ENCODE measurements at regions not wholly inside any gene's neighbourhood (a gene's known extent, or its start where the extent isn't known, plus 50 kb on each side); places are given as distances from the start of the nearest gene placed in this dataset.

DNA sequence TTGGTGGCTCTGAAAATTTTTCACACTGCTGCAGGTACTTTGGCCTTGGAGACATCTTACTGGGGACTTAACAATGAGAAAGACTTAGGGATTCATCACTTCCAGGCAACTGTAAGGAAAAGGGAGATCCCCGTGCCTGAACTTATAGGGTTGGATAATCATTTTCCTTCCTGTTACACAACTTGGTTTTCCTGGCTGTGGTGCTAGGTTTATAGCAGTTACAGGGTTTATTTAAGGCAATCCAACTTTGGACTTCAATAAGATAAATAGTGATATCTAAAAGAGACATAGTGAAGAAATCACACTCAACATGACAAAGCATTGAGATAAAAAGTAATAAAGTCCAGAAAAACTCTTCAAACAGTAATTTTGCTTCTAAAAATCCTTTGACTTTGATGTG, 70.2 kb upstream of the RAPH1 start:
- WGBS (ENCODE audit: insufficient coverage), result 67% methylated on average over 1 of the region's 1 CpG
- no peak overlapping the region for H3K4me3 ChIP-seq (ENCODE audit: low read length)
- no peaks in the 10 kb centered on the region for H3K4me1 Mint-ChIP-seq
- peaks cover 3% of the 10 kb centered on the region for H3K27me3 ChIP-seq (ENCODE audit: control insufficient read depth, insufficient read depth, low read length)
- H3K9me3 Mint-ChIP-seq, result no peaks in the 10 kb centered on the region
- no peak overlapping the region for H3K27ac Mint-ChIP-seq
- no peaks in the 10 kb centered on the region for H3K4me1 ChIP-seq (ENCODE audit: control insufficient read depth, insufficient read depth, low read length)
- H3K9me3 ChIP-seq (ENCODE audit: control insufficient read depth, insufficient read depth, low read length), result no peaks in the 10 kb centered on the region
- H3K36me3 ChIP-seq (ENCODE audit: control insufficient read depth, insufficient read depth, low read length), result no peaks in the 10 kb centered on the region
- peaks cover 0 to 1% of the 10 kb centered on the region in 2 donors for H3K27me3 Mint-ChIP-seq (ENCODE audit: low read depth in 2 of 2)
- no peak for ATAC-seq
- H3K36me3 Mint-ChIP-seq, result no peaks in the 10 kb centered on the region
- H3K27ac ChIP-seq (ENCODE audit: low read length), result no peak overlapping the region
- intact Hi-C loops (cut with micrococcal nuclease), result no loop called here
- H3K4me3 Mint-ChIP-seq, result no peak overlapping the region
- TF ChIP-seq, protein P1, sequence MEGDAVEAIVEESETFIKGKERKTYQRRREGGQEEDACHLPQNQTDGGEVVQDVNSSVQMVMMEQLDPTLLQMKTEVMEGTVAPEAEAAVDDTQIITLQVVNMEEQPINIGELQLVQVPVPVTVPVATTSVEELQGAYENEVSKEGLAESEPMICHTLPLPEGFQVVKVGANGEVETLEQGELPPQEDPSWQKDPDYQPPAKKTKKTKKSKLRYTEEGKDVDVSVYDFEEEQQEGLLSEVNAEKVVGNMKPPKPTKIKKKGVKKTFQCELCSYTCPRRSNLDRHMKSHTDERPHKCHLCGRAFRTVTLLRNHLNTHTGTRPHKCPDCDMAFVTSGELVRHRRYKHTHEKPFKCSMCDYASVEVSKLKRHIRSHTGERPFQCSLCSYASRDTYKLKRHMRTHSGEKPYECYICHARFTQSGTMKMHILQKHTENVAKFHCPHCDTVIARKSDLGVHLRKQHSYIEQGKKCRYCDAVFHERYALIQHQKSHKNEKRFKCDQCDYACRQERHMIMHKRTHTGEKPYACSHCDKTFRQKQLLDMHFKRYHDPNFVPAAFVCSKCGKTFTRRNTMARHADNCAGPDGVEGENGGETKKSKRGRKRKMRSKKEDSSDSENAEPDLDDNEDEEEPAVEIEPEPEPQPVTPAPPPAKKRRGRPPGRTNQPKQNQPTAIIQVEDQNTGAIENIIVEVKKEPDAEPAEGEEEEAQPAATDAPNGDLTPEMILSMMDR (IDR thresholded peaks at IDR 0.05), result no peak
- no peak for DNase-seq

DNA sequence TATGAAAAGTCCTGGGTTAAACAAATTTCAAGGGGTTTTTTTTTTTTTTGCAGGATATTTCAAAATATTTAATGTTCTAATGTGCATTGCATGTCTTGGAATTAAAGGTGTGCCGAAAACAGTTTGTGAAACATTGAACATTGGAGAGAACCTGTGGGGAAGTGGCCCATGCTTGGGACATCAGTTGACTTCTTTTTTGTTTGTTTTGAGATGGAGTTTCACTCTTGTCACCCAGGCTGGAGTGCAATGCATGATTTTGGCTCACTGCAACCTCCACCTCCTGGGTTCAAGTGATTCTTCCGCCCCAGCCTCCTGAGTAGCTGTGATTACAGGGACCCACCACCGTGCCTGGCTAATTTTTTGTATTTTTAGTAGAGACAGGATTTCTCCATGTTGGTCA, 71.0 kb upstream of the RAPH1 start:
- H3K27me3 Mint-ChIP-seq (ENCODE audit: low read depth in 2 of 2), result no peaks in the 10 kb centered on the region

DNA sequence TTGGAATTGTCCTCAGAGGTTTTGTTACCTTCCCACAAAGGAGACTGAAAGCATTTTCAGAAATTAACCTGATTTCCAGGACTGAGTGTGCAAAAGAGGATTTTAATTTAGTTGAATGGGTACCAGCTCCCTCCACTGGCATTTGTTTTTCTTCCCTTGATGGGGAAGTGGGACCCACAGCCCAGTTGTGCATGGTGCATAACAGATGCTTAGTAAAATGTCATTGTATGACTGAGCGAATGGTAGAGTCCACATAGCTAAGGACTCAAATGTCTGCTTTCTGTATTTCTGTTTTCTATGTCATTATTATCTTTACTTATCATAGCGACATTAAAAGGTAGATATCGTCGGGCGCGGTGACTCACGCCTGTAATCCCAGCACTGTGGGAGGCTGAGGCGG, 75.5 kb upstream of the RAPH1 start:
- no peak overlapping the region for H3K27ac Mint-ChIP-seq
- no peaks in the 10 kb centered on the region for H3K36me3 Mint-ChIP-seq
- intact Hi-C loops (cut with micrococcal nuclease), result no loop called here
- TF ChIP-seq, protein P1 (IDR thresholded peaks at IDR 0.05), result no peak
- no peaks in the 10 kb centered on the region for H3K9me3 ChIP-seq (ENCODE audit: control insufficient read depth, insufficient read depth, low read length)
- H3K4me3 ChIP-seq (ENCODE audit: low read length), result no peak overlapping the region
- no peaks in the 10 kb centered on the region for H3K27me3 ChIP-seq (ENCODE audit: control insufficient read depth, insufficient read depth, low read length)
- H3K4me1 Mint-ChIP-seq, result no peaks in the 10 kb centered on the region
- ATAC-seq (no peak), DNase-seq (no peak)
- H3K36me3 ChIP-seq (ENCODE audit: control insufficient read depth, insufficient read depth, low read length), result no peaks in the 10 kb centered on the region
- H3K4me3 Mint-ChIP-seq, result no peak overlapping the region
- H3K27me3 Mint-ChIP-seq (ENCODE audit: low read depth in 2 of 2), result no peaks in the 10 kb centered on the region
- WGBS (ENCODE audit: insufficient coverage), result 95% methylated on average over 7 of the region's 8 CpGs
- H3K27ac ChIP-seq (ENCODE audit: low read length), result no peak overlapping the region
- no peaks in the 10 kb centered on the region for H3K4me1 ChIP-seq (ENCODE audit: control insufficient read depth, insufficient read depth, low read length)
- H3K9me3 Mint-ChIP-seq, result no peaks in the 10 kb centered on the region

More for the DNA sequence above, 71.0 kb upstream of the RAPH1 start:
- Histone ChIP-seq H3K27me3 (ENCODE audit: control insufficient read depth, insufficient read depth, low read length) (peaks cover 3% of the 10 kb centered on the region), H3K4me1 (ENCODE audit: control insufficient read depth, insufficient read depth, low read length) (no peaks in the 10 kb centered on the region), H3K4me3 (ENCODE audit: low read length) (no peak overlapping the region), H3K36me3 (ENCODE audit: control insufficient read depth, insufficient read depth, low read length) (no peaks in the 10 kb centered on the region), H3K9me3 (ENCODE audit: control insufficient read depth, insufficient read depth, low read length) (no peaks in the 10 kb centered on the region), H3K27ac (ENCODE audit: low read length) (no peak overlapping the region)
- ATAC-seq (no peak), DNase-seq (no peak)
- Mint-ChIP-seq H3K4me3 (no peak overlapping the region), H3K4me1 (no peaks in the 10 kb centered on the region), H3K36me3 (no peaks in the 10 kb centered on the region), H3K9me3 (no peaks in the 10 kb centered on the region), H3K27ac (no peak overlapping the region)
- TF ChIP-seq, protein P1 (IDR thresholded peaks at IDR 0.05), result no peak
- 79% methylated on average over 3 of the region's 3 CpGs for WGBS (ENCODE audit: insufficient coverage)
- intact Hi-C loops (cut with micrococcal nuclease), result no loop called here

DNA sequence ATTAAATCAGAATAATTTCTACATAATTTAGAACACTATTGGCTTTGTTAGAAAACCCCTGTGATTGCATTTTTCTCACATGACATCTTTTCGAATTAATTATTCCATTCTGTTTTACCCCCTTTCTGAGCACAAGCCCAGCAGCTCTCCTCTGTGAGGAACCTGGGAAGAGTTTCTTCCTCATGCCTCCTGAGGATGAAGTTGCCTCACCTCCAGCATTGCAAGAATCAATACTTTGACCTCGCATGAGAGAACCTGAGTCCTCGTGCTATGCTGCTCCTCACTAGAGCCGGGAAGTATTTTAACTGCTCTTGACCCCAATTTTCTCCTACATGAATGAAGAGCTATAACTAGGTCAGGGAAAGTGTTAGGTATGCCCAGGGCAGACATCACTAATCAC, 77.1 kb upstream of the RAPH1 start:
- ATAC-seq (no peak), DNase-seq (no peak)
- no peaks in the 10 kb centered on the region for H3K9me3 Mint-ChIP-seq
- H3K4me1 ChIP-seq (ENCODE audit: control insufficient read depth, insufficient read depth, low read length), result no peaks in the 10 kb centered on the region
- H3K4me1 Mint-ChIP-seq, result no peaks in the 10 kb centered on the region
- H3K27ac Mint-ChIP-seq, result no peak overlapping the region
- H3K27me3 Mint-ChIP-seq (ENCODE audit: low read depth in 2 of 2), result no peaks in the 10 kb centered on the region
- no peak overlapping the region for H3K27ac ChIP-seq (ENCODE audit: low read length)
- intact Hi-C loops (cut with micrococcal nuclease), result no loop called here
- no peaks in the 10 kb centered on the region for H3K36me3 Mint-ChIP-seq
- no peaks in the 10 kb centered on the region for H3K27me3 ChIP-seq (ENCODE audit: control insufficient read depth, insufficient read depth, low read length)
- no peaks in the 10 kb centered on the region for H3K9me3 ChIP-seq (ENCODE audit: control insufficient read depth, insufficient read depth, low read length)
- no peaks in the 10 kb centered on the region for H3K36me3 ChIP-seq (ENCODE audit: control insufficient read depth, insufficient read depth, low read length)
- TF ChIP-seq, protein P1 (IDR thresholded peaks at IDR 0.05), result no peak
- H3K4me3 ChIP-seq (ENCODE audit: low read length), result no peak overlapping the region
- H3K4me3 Mint-ChIP-seq, result no peak overlapping the region
- 89% methylated on average over 4 of the region's 4 CpGs for WGBS (ENCODE audit: insufficient coverage)

All from natural killer cell (primary cell).